Bronchial epithelial cell (primary cell): ENCODE measurements at regions not wholly inside any gene's neighbourhood (a gene's known extent, or its start where the extent isn't known, plus 50 kb on each side); places are given as distances from the start of the nearest gene placed in this dataset.

Experiments used
- DNase-seq: peaks from one replicate; pipeline ENCODE4 v3.0.0-alpha.2; 2010; ENCODE audit warnings: low read depth
- FAIRE-seq: peaks from 2 replicates; lab custom pipeline; 2011; peaks lifted over from hg19 to GRCh38; lab: Jason Lieb, UNC
- H3K27me3 ChIP-seq: 2 replicates; pipeline ENCODE4 v1.5.1; 2011; ENCODE audit warnings: low read length; ENCODE audit not compliant: control insufficient read depth, insufficient read depth
- H3K36me3 ChIP-seq: 2 replicates; pipeline ENCODE4 v1.5.1; 2011; ENCODE audit warnings: low read length; ENCODE audit not compliant: control insufficient read depth, insufficient read depth
- H3K4me3 ChIP-seq: 2 replicates; pipeline ENCODE4 v1.5.1; 2011; ENCODE audit warnings: mild to moderate bottlenecking, low read depth, low read length, control low read depth
- TF ChIP-seq, protein P1 (sequence below): IDR thresholded peaks from 2 replicates; pipeline ENCODE4 v1.5.1; 2011; ENCODE audit warnings: mild to moderate bottlenecking, moderate library complexity, low read length, control low read depth, inconsistent platforms; ENCODE audit not compliant: insufficient read depth, severe bottlenecking

- DNase-seq (no peak), FAIRE-seq (no peak)
- peak overlapping the region; percentile 95 for H3K4me3 ChIP-seq
- no peaks in the 10 kb centered on the region for H3K27me3 ChIP-seq
- TF ChIP-seq, protein P1, sequence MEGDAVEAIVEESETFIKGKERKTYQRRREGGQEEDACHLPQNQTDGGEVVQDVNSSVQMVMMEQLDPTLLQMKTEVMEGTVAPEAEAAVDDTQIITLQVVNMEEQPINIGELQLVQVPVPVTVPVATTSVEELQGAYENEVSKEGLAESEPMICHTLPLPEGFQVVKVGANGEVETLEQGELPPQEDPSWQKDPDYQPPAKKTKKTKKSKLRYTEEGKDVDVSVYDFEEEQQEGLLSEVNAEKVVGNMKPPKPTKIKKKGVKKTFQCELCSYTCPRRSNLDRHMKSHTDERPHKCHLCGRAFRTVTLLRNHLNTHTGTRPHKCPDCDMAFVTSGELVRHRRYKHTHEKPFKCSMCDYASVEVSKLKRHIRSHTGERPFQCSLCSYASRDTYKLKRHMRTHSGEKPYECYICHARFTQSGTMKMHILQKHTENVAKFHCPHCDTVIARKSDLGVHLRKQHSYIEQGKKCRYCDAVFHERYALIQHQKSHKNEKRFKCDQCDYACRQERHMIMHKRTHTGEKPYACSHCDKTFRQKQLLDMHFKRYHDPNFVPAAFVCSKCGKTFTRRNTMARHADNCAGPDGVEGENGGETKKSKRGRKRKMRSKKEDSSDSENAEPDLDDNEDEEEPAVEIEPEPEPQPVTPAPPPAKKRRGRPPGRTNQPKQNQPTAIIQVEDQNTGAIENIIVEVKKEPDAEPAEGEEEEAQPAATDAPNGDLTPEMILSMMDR: peak; percentile 41
- no peaks in the 10 kb centered on the region for H3K36me3 ChIP-seq
Measured at GRCh38 chr6:71420095-71420692, 131.6 kb downstream of the OGFRL1 start.

- peak overlapping the region; percentile 95 for H3K4me3 ChIP-seq
- TF ChIP-seq, protein P1: no peak
- peak; percentile 89 for DNase-seq
- H3K27me3 ChIP-seq: no peaks in the 10 kb centered on the region
- no peak for FAIRE-seq
- no peaks in the 10 kb centered on the region for H3K36me3 ChIP-seq
Measured at GRCh38 chr6:71420693-71421328, 132.2 kb downstream of the OGFRL1 start.

DNA sequence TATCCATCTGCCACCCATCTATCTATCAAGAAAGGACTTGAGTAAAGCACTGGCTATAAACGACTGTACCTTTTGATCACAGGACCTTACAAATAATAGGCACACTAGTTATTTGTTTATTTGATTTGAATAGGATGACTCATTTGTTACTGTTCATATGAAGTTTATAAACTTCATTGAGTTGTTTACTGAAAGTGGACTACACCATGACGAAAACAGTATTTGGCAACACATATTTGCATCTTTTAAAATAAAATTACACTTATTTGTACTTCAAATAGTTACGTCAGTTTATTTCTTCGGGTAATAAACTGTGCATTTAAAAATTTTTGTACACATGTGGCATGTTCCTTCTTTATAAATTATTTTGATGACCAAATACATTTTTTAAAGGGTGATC is 133.0 kb downstream of the OGFRL1 start:
- Histone ChIP-seq H3K27me3 (no peaks in the 10 kb centered on the region), H3K4me3 (no peak overlapping the region), H3K36me3 (no peaks in the 10 kb centered on the region)
- TF ChIP-seq, protein P1: no peak
- DNase-seq (no peak), FAIRE-seq (no peak)

DNA sequence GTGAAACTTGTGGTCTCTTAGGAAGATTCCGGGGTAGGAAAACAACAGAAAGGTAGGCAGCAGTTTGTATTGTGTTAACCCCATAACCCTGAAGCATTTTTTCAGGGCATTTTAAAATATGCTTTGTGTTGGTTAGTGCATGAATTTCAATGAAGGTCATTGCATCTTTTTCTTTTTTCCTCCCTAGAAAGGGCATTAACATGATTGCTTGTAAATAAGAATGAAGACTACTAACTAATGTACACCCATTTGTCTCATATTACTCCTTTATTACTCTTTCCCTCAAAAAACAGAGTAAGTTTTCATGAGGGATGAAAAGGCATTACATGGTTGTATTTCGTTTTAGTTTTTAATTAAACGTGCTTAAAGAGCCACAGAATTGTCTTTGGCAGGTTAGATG is 141.4 kb downstream of the OGFRL1 start:
- DNase-seq (no peak), FAIRE-seq (no peak)
- TF ChIP-seq, protein P1: no peak
- Histone ChIP-seq H3K27me3 (no peaks in the 10 kb centered on the region), H3K36me3 (no peaks in the 10 kb centered on the region), H3K4me3 (no peak overlapping the region)

DNA sequence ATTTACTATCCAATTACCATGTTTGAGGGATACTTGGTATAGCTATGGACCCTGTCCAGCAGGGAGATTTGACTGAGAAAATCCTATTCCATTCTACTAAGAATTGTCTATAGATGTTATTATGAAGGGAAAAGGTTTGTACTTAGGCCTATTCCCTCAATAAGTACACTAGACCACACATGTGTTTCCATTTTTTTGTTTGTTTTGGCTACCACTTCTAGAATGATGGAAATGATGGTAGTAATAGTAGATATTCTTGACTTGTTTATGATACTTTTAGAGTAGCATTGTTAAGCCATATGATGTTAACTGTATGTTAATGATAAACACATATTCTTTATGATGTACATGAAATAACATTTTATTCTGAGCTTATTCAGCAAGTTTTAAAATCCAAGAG is 144.8 kb downstream of the OGFRL1 start:
- no peak overlapping the region for H3K4me3 ChIP-seq
- DNase-seq (no peak), FAIRE-seq (no peak)
- H3K36me3 ChIP-seq: no peaks in the 10 kb centered on the region
- no peaks in the 10 kb centered on the region for H3K27me3 ChIP-seq
- TF ChIP-seq, protein P1: no peak
